Ishikawa (cell line): ENCODE measurements at regions not wholly inside any gene's neighbourhood (a gene's known extent, or its start where the extent isn't known, plus 50 kb on each side); places are given as distances from the start of the nearest gene placed in this dataset.

Experiments used
- CEBPB ChIP-seq: IDR thresholded peaks from 2 replicates; pipeline ENCODE4 v1.6.1; 2012
- CREB1 ChIP-seq: IDR thresholded peaks from 2 replicates; pipeline ENCODE4 v1.6.1; 2012; ENCODE audit warnings: low read depth
- EGR1 ChIP-seq: IDR thresholded peaks from 2 replicates; pipeline ENCODE4 v1.6.1; 2012
- EP300 ChIP-seq: IDR thresholded peaks from 2 replicates; pipeline ENCODE4 v1.6.1; 2012; ENCODE audit warnings: borderline replicate concordance
- FOXM1 ChIP-seq: IDR thresholded peaks from 2 replicates; pipeline ENCODE4 v1.6.1; 2012; ENCODE audit warnings: low read depth, borderline replicate concordance
- NFIC ChIP-seq: IDR thresholded peaks from 2 replicates; pipeline ENCODE4 v1.6.1; 2012
- RAD21 ChIP-seq: IDR thresholded peaks from 2 replicates; pipeline ENCODE4 v1.6.1; 2012; ENCODE audit warnings: low read depth
- TAF1 ChIP-seq: IDR thresholded peaks from 2 replicates; pipeline ENCODE4 v1.6.1; 2012; ENCODE audit warnings: low read depth, mild to moderate bottlenecking
- TCF12 ChIP-seq: IDR thresholded peaks from 2 replicates; pipeline ENCODE4 v1.6.1; 2012; ENCODE audit warnings: low read depth
- TEAD4 ChIP-seq: IDR thresholded peaks from 2 replicates; pipeline ENCODE4 v1.6.1; 2012
- YY1 ChIP-seq: IDR thresholded peaks from 2 replicates; pipeline ENCODE4 v1.6.1; 2012; ENCODE audit warnings: low read depth
- ZBTB7A ChIP-seq: IDR thresholded peaks from 2 replicates; pipeline ENCODE4 v1.6.1; 2012; ENCODE audit warnings: low read depth
- TF ChIP-seq, protein P1 (sequence below): IDR thresholded peaks from 2 replicates; pipeline ENCODE4 v1.6.1; 2012
- TF ChIP-seq, protein P2 (sequence below): IDR thresholded peaks from 2 replicates; pipeline ENCODE4 v1.6.1; 2012
- TF ChIP-seq, protein P3 (sequence below): IDR thresholded peaks from 2 replicates; pipeline ENCODE4 v1.6.1; 2012; ENCODE audit warnings: low read depth, mild to moderate bottlenecking

DNA sequence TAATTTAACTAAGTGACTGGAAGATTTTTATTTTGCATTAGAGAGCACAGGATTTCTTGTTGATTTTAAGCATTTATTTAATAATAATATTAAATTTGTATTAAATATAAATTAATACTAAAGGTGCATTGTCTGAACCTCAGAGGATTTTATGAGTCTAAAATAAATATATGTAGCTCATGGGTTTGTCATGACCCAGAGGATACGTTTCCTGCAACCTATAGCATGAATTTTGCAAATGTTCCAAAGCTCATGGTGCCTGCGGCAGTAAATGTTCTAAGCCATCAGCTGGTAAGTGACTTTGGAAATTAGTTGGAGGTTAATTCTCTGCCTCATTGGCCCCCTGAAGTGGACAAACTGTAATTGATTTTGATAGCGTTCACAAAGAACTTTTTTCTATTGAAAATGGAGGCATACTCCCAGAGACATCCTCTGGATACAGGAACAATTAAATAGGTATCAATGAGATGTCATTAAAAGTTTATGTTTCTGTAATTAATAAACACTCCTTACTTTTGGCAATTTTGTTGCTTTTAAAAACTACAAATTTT is 397.4 kb downstream of the ANKRD7 start:
- TF ChIP-seq TEAD4 (no peak), YY1 (no peak), NFIC (no peak), TAF1 (no peak), TCF12 (no peak), EGR1 (no peak), FOXM1 (no peak), CEBPB (no peak), ZBTB7A (no peak), EP300 (no peak), RAD21 (no peak), CREB1 (no peak)
- TF ChIP-seq, protein P1, sequence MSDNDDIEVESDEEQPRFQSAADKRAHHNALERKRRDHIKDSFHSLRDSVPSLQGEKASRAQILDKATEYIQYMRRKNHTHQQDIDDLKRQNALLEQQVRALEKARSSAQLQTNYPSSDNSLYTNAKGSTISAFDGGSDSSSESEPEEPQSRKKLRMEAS, result no peak
- TF ChIP-seq, protein P2, sequence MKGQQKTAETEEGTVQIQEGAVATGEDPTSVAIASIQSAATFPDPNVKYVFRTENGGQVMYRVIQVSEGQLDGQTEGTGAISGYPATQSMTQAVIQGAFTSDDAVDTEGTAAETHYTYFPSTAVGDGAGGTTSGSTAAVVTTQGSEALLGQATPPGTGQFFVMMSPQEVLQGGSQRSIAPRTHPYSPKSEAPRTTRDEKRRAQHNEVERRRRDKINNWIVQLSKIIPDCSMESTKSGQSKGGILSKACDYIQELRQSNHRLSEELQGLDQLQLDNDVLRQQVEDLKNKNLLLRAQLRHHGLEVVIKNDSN, result no peak
- TF ChIP-seq, protein P3, sequence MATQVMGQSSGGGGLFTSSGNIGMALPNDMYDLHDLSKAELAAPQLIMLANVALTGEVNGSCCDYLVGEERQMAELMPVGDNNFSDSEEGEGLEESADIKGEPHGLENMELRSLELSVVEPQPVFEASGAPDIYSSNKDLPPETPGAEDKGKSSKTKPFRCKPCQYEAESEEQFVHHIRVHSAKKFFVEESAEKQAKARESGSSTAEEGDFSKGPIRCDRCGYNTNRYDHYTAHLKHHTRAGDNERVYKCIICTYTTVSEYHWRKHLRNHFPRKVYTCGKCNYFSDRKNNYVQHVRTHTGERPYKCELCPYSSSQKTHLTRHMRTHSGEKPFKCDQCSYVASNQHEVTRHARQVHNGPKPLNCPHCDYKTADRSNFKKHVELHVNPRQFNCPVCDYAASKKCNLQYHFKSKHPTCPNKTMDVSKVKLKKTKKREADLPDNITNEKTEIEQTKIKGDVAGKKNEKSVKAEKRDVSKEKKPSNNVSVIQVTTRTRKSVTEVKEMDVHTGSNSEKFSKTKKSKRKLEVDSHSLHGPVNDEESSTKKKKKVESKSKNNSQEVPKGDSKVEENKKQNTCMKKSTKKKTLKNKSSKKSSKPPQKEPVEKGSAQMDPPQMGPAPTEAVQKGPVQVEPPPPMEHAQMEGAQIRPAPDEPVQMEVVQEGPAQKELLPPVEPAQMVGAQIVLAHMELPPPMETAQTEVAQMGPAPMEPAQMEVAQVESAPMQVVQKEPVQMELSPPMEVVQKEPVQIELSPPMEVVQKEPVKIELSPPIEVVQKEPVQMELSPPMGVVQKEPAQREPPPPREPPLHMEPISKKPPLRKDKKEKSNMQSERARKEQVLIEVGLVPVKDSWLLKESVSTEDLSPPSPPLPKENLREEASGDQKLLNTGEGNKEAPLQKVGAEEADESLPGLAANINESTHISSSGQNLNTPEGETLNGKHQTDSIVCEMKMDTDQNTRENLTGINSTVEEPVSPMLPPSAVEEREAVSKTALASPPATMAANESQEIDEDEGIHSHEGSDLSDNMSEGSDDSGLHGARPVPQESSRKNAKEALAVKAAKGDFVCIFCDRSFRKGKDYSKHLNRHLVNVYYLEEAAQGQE, result no peak

DNA sequence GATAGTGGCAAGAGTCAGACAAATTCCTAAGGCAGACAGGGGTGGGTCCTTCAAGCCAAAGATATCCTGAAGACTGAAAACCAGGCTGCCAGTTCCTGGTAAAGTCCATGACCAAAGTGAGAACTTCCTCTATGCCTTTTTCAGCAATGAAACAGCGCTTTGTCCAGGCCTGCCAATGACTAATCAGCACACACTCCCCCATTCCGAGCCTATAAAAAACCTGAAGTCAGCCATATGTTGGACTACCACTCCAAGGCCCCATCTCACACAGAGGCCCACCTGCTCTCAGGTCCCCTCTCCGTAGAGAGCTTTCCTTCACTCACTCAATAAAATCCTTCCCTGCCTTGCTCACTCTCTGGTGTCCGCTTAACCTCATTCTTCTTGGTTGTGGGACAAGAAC is 402.2 kb downstream of the ANKRD7 start:
- TF ChIP-seq, protein P1, result no peak
- TF ChIP-seq TCF12 (no peak), FOXM1 (no peak), EGR1 (no peak), CREB1 (no peak), NFIC (no peak), EP300 (no peak), CEBPB (no peak), TEAD4 (no peak)
- TF ChIP-seq, protein P2, result no peak
- TF ChIP-seq, protein P3, result no peak

DNA sequence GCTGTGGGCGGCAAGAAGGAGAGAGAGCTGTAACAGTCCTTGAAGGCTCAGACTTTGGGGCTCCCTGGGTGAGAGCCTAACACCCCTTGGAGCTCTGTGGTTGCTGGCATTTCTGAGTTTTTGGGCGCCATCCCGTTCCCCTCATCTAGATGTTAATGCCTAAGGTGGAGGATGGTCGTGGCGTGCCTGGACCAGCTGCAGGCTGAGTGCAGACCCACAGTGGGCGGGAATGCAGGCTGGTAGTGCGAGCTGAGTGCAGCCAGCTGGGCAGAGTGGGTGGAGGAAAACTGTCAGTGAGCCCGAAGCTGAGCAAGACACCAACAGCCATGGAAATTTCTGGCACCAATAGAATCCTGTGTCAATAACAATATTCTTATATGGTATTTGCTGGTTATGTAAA is 403.0 kb downstream of the ANKRD7 start:
- no peak for TF ChIP-seq RAD21
- TF ChIP-seq, protein P2, result no peak
- TF ChIP-seq NFIC, result no peak
- TF ChIP-seq, protein P1, result no peak
- TF ChIP-seq TCF12, result no peak
- no peak for TF ChIP-seq CREB1
- no peak for TF ChIP-seq YY1

DNA sequence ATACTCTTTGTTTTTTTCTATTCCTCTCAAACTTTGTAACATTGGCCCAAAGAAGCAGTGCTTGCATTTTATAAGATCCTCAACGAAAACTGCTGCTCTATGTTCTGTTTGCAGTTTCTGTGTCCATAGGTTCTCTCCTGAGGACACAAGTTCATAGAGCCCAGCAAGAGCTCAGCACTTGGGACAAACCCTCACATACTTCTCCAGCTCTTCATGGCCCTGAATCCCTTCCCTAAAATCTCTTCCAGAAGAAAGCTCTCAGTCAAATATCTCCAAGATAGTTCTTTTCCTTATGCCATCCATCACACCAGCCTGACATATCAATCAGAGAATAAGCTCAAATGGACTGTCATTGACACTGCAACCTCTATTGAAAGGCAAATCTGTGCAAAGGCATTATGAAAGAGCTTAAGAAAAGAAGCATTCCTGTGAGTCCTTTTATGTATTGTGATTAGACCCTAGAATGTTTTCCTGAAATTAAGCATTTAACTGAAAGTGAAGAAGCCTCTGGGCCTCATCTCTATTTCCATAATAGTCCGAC is 405.5 kb downstream of the ANKRD7 start:
- TF ChIP-seq RAD21 (no peak), TCF12 (no peak), EP300 (no peak), EGR1 (no peak), ZBTB7A (no peak), CREB1 (no peak), TEAD4 (no peak), NFIC (no peak), CEBPB (no peak), YY1 (no peak), FOXM1 (no peak), TAF1 (no peak)
- TF ChIP-seq, protein P3, result no peak
- TF ChIP-seq, protein P1, result no peak
- TF ChIP-seq, protein P2, result no peak
